IMR-90 (cell line): ENCODE measurements at regions not wholly inside any gene's neighbourhood (a gene's known extent, or its start where the extent isn't known, plus 50 kb on each side); places are given as distances from the start of the nearest gene placed in this dataset.

ENCODE experiments used
- ATAC-seq: fragments of 200-7000 bp; cut with Tn5 transposase; 2 replicates; pipeline ENCODE4 v1.9.1; 2020; ENCODE audit warnings: low read depth, mild to moderate bottlenecking, moderate library complexity
- BruUV-seq: library from RNA; stranded (reverse); fragments of 400-500 nt; replicated peaks from 2 replicates; lab custom pipeline; 2021; lab: Mats Ljungman, UMichigan
- CTCF ChIA-PET: fragments of 300-600 bp; formaldehyde crosslinking; extraction: SDS; loops from one replicate; lab custom pipeline; 2021; ENCODE audit warnings: antibody characterized with exemption; lab: Yijun Ruan, JAX
- POLR2A ChIA-PET: fragments of 300-600 bp; sonication (Branson Sonifier 250); formaldehyde crosslinking; loops from one replicate; lab custom pipeline; 2022; ENCODE audit warnings: antibody characterized with exemption; ENCODE audit not compliant: unreplicated experiment; lab: Charles Lee
- DNase-seq: peaks from one replicate; pipeline ENCODE4 v3.0.0; 2013
- H2AFZ ChIP-seq: replicated peaks from 2 replicates; pipeline ENCODE3; 2013; ENCODE audit warnings: low read length, mild to moderate bottlenecking; ENCODE audit not compliant: poor library complexity
- H2AK5ac ChIP-seq: 2 replicates; pipeline ENCODE4 v1.6.1; 2013; ENCODE audit warnings: low read depth, low read length, inconsistent platforms
- H2AK9ac ChIP-seq: replicated peaks from 2 replicates; pipeline ENCODE3; 2013; ENCODE audit warnings: mild to moderate bottlenecking, low read depth, low read length, moderate library complexity; ENCODE audit not compliant: poor library complexity
- H2BK120ac ChIP-seq: 2 replicates; pipeline ENCODE4 v1.6.1; 2013; ENCODE audit warnings: low read depth, low read length, inconsistent platforms
- H2BK15ac ChIP-seq: 3 replicates; pipeline ENCODE4 v1.6.1; 2013; ENCODE audit warnings: low read depth, low read length, inconsistent platforms
- H2BK20ac ChIP-seq: 2 replicates; pipeline ENCODE4 v1.6.1; 2013; ENCODE audit warnings: low read depth, mild to moderate bottlenecking, inconsistent platforms, low read length, moderate library complexity
- H2BK5ac ChIP-seq: 2 replicates; pipeline ENCODE4 v1.6.1; 2013; ENCODE audit warnings: mild to moderate bottlenecking, low read depth, low read length, inconsistent platforms; ENCODE audit not compliant: poor library complexity, severe bottlenecking
- H3K14ac ChIP-seq: replicated peaks from 2 replicates; pipeline ENCODE4 v1.6.1; 2013; ENCODE audit warnings: low read depth, low read length, inconsistent platforms
- H3K18ac ChIP-seq: 2 replicates; pipeline ENCODE4 v1.6.1; 2013; ENCODE audit warnings: low read depth, low read length, control low read depth
- H3K23ac ChIP-seq: 2 replicates; pipeline ENCODE4 v1.6.1; 2013; ENCODE audit warnings: low read depth, low read length, inconsistent platforms
- H3K27ac ChIP-seq: 2 replicates; pipeline ENCODE4 v1.5.1; 2013; ENCODE audit warnings: mild to moderate bottlenecking, control low read depth, low read length; ENCODE audit not compliant: insufficient read depth
- H3K27me3 ChIP-seq: 2 replicates; pipeline ENCODE4 v1.6.1; 2013; ENCODE audit warnings: low read length; ENCODE audit not compliant: control insufficient read depth, insufficient read depth
- H3K36me3 ChIP-seq: 2 replicates; pipeline ENCODE4 v1.6.1; 2013; ENCODE audit warnings: low read length, mixed read lengths; ENCODE audit not compliant: control insufficient read depth, insufficient read depth
- H3K4ac ChIP-seq: 2 replicates; pipeline ENCODE4 v1.6.1; 2013; ENCODE audit warnings: low read depth, low read length, inconsistent platforms
- H3K4me1 ChIP-seq: 2 replicates; pipeline ENCODE4 v1.6.1; 2013; ENCODE audit warnings: low read length, mixed read lengths; ENCODE audit not compliant: control insufficient read depth, insufficient read depth
- H3K4me2 ChIP-seq: 2 replicates; pipeline ENCODE4 v1.6.1; 2013; ENCODE audit warnings: low read depth, mild to moderate bottlenecking, control low read depth, low read length, moderate library complexity
- H3K4me3 ChIP-seq: 2 replicates; pipeline ENCODE4 v1.5.1; 2013; ENCODE audit warnings: low read depth, mild to moderate bottlenecking, control low read depth, low read length, moderate library complexity; ENCODE audit not compliant: insufficient read depth
- H3K56ac ChIP-seq: 2 replicates; pipeline ENCODE4 v1.6.1; 2013; ENCODE audit warnings: low read length, inconsistent platforms; ENCODE audit not compliant: insufficient read depth; ENCODE audit errors: extremely low read depth
- H3K79me1 ChIP-seq, 2 experiments: 2 replicates each; pipeline ENCODE4 v1.6.1; 2013; ENCODE audit warnings: low read length in 2 of 2, inconsistent platforms in 1 of 2, low read depth in 1 of 2
- H3K9ac ChIP-seq: 2 replicates; pipeline ENCODE4 v1.6.1; 2013; ENCODE audit warnings: low read depth, low read length, control low read depth
- H3K9me1 ChIP-seq: 2 replicates; pipeline ENCODE4 v1.6.1; 2013; ENCODE audit warnings: low read length, inconsistent platforms; ENCODE audit not compliant: insufficient read depth
- H3K9me3 ChIP-seq: 2 replicates; pipeline ENCODE4 v1.6.1; 2013; ENCODE audit warnings: low read length; ENCODE audit not compliant: control insufficient read depth, insufficient read depth
- H4K20me1 ChIP-seq: 2 replicates; pipeline ENCODE4 v1.6.1; 2013; ENCODE audit warnings: low read length, inconsistent platforms; ENCODE audit not compliant: insufficient read depth
- H4K5ac ChIP-seq: 2 replicates; pipeline ENCODE4 v1.6.1; 2013; ENCODE audit warnings: mild to moderate bottlenecking, low read depth, low read length, control low read depth
- H4K8ac ChIP-seq, 2 experiments: 2 replicates each; pipeline ENCODE4 v1.6.1; 2013; ENCODE audit warnings: low read depth in 2 of 2, low read length in 2 of 2, control low read depth in 1 of 2, inconsistent platforms in 1 of 2
- H4K91ac ChIP-seq: 2 replicates; pipeline ENCODE4 v1.6.1; 2013; ENCODE audit warnings: low read depth, low read length, inconsistent platforms; ENCODE audit not compliant: insufficient read depth
- BHLHE40 ChIP-seq: fragments of 150-350 bp; IDR thresholded peaks from 2 replicates; pipeline ENCODE4 v1.6.1; 2016; ENCODE audit warnings: mild to moderate bottlenecking, low read depth, low read length
- CHD1 ChIP-seq: IDR thresholded peaks from 2 replicates; pipeline ENCODE4 v1.6.1; 2012; ENCODE audit warnings: low read depth, low read length, improper control_type of control experiment
- FOS ChIP-seq: fragments of 150-350 bp; IDR thresholded peaks from 2 replicates; pipeline ENCODE4 v1.6.1; 2016; ENCODE audit warnings: low read depth, low read length
- MAFK ChIP-seq: IDR thresholded peaks from 2 replicates; pipeline ENCODE4 v1.6.1; 2012; ENCODE audit warnings: low read depth, low read length, improper control_type of control experiment
- NFE2L2 ChIP-seq: fragments of 150-350 bp; IDR thresholded peaks from 2 replicates; pipeline ENCODE4 v1.6.1; 2016; ENCODE audit warnings: low read depth, mild to moderate bottlenecking, low read length
- POLR2A ChIP-seq: IDR thresholded peaks from 2 replicates; pipeline ENCODE4 v1.6.1; 2012; ENCODE audit warnings: mild to moderate bottlenecking, low read depth, low read length
- RAD21 ChIP-seq: IDR thresholded peaks from 2 replicates; pipeline ENCODE4 v1.6.1; 2012; ENCODE audit warnings: low read length, improper control_type of control experiment
- RFX5 ChIP-seq: IDR thresholded peaks from 2 replicates; pipeline ENCODE4 v1.8.0; 2012; ENCODE audit warnings: low read depth, mild to moderate bottlenecking, low read length, moderate library complexity
- SMC3 ChIP-seq: fragments of 150-350 bp; IDR thresholded peaks from 2 replicates; pipeline ENCODE4 v1.6.1; 2016; ENCODE audit warnings: low read depth, mild to moderate bottlenecking, antibody characterized with exemption, low read length, moderate library complexity
- WGBS, 2 experiments: methylation state at CpG; one replicate each; pipeline versions ENCODE4 v1.1.5 to v1.1.7; 2013; ENCODE audit warnings: missing lambda C conversion rate in 2 of 2; ENCODE audit not compliant: insufficient read length in 1 of 2; ENCODE audit errors: extremely low coverage in 2 of 2; 5-methylcytosine and 5-hydroxymethylcytosine counted together
- dilution Hi-C: fragments of 300-500 bp; cut with HindIII; formaldehyde crosslinking; loops from one replicate; pipeline ENCODE4 v1.14.3; 2018; ENCODE audit warnings: low sequenced_read_pairs; ENCODE audit not compliant: unreplicated experiment
- in situ Hi-C: fragments of 300-500 bp; cut with MboI; formaldehyde crosslinking; loops from 3 replicates; pipeline ENCODE4 v1.14.3; 2019; ENCODE audit warnings: low sequenced_read_pairs, inconsistent platforms, mixed read lengths
- intact Hi-C: fragments of 100-400 bp; cut with micrococcal nuclease; formaldehyde crosslinking; loops from 2 replicates; pipeline ENCODE4 v1.10.0; 2022
- TF ChIP-seq, protein P1 (sequence below): conservative IDR thresholded peaks from 2 replicates; pipeline ENCODE4 v1.5.1; 2012; ENCODE audit warnings: mild to moderate bottlenecking, low read depth, low read length, improper control_type of control experiment
- TF ChIP-seq, protein P2 (sequence below): fragments of 150-350 bp; IDR thresholded peaks from 2 replicates; pipeline ENCODE4 v1.6.1; 2016; ENCODE audit warnings: low read depth, mild to moderate bottlenecking, low read length, moderate library complexity, borderline replicate concordance

DNA sequence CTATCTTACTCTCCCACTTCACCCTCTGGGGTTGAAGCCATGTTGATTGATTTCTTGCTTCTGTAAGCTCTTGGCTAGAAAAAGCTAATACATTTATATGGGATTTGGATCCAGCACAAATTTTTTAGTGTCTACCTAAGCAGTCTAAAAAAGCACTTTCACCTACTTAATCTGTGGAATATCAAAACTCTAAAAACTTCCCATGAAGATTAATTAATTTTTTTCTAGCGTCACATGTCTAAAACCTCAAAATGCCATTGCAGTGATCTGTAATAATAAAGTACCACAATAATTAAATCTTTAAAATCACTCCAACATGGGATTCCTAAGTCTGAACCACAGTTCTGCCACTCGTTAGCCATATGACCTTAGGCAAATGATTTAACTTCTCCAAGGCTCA lies 180.1 kb downstream of the EN1 start:
- Histone ChIP-seq H3K18ac (no peak overlapping the region), H3K9me1 (peaks cover 3% of the 10 kb centered on the region; the same call in 1 of the 2 replicates), H3K36me3 (no peaks in the 10 kb centered on the region), H3K4me2 (no peak overlapping the region), H3K23ac (no peak overlapping the region), H2AK5ac (no peak overlapping the region), H2AFZ (no peak overlapping the region), H3K4me1 (peaks cover 7% of the 10 kb centered on the region), H2BK120ac (0 out of 2 replicates have a peak overlapping the region, but pooled peaks have one; percentile 27), H3K4ac (no peak overlapping the region), H3K79me1 (no peaks in the 10 kb centered on the region), H4K20me1 (no peaks in the 10 kb centered on the region), H3K9ac (no peak overlapping the region), H4K91ac (no peak overlapping the region), H2BK20ac (no peak overlapping the region), H3K9me3 (no peaks in the 10 kb centered on the region), H2BK5ac (no peak overlapping the region), H3K4me3 (no peak overlapping the region), H3K27me3 (no peaks in the 10 kb centered on the region), H2AK9ac (no peak overlapping the region), H4K5ac (no peak overlapping the region), H3K14ac (no peak overlapping the region), H2BK15ac (no peak overlapping the region), H3K56ac (no peak overlapping the region), H3K27ac (no peak overlapping the region), H4K8ac (no peak overlapping the region)
- dilution Hi-C loops = no loop called here
- BruUV-seq = no TSS peak
- no peak for DNase-seq
- intact Hi-C loops = loop anchor here (5.0 kb wide), 1 partner anchor 190 kb away; no protein-coding TSS in a partner anchor
- ChIA-PET POLR2A (no interaction called here), CTCF (no interaction called here)
- no peak for ATAC-seq
- TF ChIP-seq MAFK (no peak), RFX5 (no peak), SMC3 (no peak), CHD1 (no peak), RAD21 (no peak), POLR2A (no peak), BHLHE40 (no peak), NFE2L2 (no peak), FOS (no peak)
- TF ChIP-seq, protein P1, sequence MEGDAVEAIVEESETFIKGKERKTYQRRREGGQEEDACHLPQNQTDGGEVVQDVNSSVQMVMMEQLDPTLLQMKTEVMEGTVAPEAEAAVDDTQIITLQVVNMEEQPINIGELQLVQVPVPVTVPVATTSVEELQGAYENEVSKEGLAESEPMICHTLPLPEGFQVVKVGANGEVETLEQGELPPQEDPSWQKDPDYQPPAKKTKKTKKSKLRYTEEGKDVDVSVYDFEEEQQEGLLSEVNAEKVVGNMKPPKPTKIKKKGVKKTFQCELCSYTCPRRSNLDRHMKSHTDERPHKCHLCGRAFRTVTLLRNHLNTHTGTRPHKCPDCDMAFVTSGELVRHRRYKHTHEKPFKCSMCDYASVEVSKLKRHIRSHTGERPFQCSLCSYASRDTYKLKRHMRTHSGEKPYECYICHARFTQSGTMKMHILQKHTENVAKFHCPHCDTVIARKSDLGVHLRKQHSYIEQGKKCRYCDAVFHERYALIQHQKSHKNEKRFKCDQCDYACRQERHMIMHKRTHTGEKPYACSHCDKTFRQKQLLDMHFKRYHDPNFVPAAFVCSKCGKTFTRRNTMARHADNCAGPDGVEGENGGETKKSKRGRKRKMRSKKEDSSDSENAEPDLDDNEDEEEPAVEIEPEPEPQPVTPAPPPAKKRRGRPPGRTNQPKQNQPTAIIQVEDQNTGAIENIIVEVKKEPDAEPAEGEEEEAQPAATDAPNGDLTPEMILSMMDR = no peak
- TF ChIP-seq, protein P2, sequence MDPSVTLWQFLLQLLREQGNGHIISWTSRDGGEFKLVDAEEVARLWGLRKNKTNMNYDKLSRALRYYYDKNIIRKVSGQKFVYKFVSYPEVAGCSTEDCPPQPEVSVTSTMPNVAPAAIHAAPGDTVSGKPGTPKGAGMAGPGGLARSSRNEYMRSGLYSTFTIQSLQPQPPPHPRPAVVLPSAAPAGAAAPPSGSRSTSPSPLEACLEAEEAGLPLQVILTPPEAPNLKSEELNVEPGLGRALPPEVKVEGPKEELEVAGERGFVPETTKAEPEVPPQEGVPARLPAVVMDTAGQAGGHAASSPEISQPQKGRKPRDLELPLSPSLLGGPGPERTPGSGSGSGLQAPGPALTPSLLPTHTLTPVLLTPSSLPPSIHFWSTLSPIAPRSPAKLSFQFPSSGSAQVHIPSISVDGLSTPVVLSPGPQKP = no peak
- 63% methylated on average over 1 of the region's 2 CpGs; no CpG with 5 or more reads in 1 of the 2 experiments for WGBS, 2 experiments
- in situ Hi-C loops = no loop called here
